Upper lobe of right lung (tissue), 1 donor: ENCODE measurements at regions not wholly inside any gene's neighbourhood (a gene's known extent, or its start where the extent isn't known, plus 50 kb on each side); places are given as distances from the start of the nearest gene placed in this dataset.

Experiments used
- ATAC-seq: fragments of 200-7000 bp; cut with Tn5 transposase; one replicate; pipeline ENCODE4 v1.9.1; 2020; ENCODE audit warnings: mild to moderate bottlenecking, moderate library complexity
- DNase-seq: peaks from one replicate; pipeline ENCODE4 v3.0.0-alpha.2; 2020
- H3K27ac ChIP-seq: fragments of 200-600 bp; one replicate; pipeline ENCODE4 v1.8.0; 2022
- H3K27me3 ChIP-seq: fragments of 200-600 bp; one replicate; pipeline ENCODE4 v1.8.0; 2022; ENCODE audit warnings: mild to moderate bottlenecking
- H3K36me3 ChIP-seq: fragments of 200-600 bp; one replicate; pipeline ENCODE4 v1.8.0; 2022
- H3K4me1 ChIP-seq: fragments of 200-600 bp; one replicate; pipeline ENCODE4 v1.8.0; 2022
- H3K4me3 ChIP-seq: fragments of 200-600 bp; one replicate; pipeline ENCODE4 v1.8.0; 2022; ENCODE audit warnings: mild to moderate bottlenecking
- H3K9me3 ChIP-seq: fragments of 200-600 bp; one replicate; pipeline ENCODE4 v1.8.0; 2022
- intact Hi-C: fragments of 100-400 bp; cut with DNase I; formaldehyde crosslinking; loops from one replicate; pipeline ENCODE4 v1.11.0; 2022
- TF ChIP-seq, protein P1 (sequence below): fragments of 200-600 bp; IDR thresholded peaks from one replicate; pipeline ENCODE4 v1.8.0; 2022; ENCODE audit warnings: antibody characterized with exemption
- donor health status: DM: no; HTN: yes; CAD: no; lungs with severe emphysema.

DNA sequence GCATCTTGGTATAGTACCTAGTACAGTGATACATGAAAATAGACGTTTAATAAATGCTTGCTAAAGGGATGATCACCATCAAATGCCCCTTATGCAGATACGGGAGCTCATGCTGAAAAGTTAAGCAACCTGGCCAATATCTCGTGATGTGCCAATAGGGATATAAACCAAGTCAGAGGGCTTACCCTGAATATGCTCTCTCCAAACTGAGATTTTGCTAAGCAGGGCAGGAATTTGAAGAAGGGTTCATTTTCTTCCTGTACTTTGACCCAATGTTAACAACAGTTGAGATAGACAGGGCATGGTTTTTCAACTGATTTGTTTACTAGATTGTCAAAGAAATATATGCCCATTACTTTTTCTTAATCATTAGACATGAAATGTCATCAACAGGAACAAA is 219.3 kb upstream of the PREP start:
- Histone ChIP-seq H3K27me3 (no peaks in the 10 kb centered on the region), H3K36me3 (no peaks in the 10 kb centered on the region), H3K4me1 (no peaks in the 10 kb centered on the region), H3K4me3 (no peak overlapping the region), H3K27ac (no peak overlapping the region), H3K9me3 (no peaks in the 10 kb centered on the region)
- ATAC-seq (no peak), DNase-seq (no peak)
- intact Hi-C loops = no loop called here
- TF ChIP-seq, protein P1, sequence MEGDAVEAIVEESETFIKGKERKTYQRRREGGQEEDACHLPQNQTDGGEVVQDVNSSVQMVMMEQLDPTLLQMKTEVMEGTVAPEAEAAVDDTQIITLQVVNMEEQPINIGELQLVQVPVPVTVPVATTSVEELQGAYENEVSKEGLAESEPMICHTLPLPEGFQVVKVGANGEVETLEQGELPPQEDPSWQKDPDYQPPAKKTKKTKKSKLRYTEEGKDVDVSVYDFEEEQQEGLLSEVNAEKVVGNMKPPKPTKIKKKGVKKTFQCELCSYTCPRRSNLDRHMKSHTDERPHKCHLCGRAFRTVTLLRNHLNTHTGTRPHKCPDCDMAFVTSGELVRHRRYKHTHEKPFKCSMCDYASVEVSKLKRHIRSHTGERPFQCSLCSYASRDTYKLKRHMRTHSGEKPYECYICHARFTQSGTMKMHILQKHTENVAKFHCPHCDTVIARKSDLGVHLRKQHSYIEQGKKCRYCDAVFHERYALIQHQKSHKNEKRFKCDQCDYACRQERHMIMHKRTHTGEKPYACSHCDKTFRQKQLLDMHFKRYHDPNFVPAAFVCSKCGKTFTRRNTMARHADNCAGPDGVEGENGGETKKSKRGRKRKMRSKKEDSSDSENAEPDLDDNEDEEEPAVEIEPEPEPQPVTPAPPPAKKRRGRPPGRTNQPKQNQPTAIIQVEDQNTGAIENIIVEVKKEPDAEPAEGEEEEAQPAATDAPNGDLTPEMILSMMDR = no peak

DNA sequence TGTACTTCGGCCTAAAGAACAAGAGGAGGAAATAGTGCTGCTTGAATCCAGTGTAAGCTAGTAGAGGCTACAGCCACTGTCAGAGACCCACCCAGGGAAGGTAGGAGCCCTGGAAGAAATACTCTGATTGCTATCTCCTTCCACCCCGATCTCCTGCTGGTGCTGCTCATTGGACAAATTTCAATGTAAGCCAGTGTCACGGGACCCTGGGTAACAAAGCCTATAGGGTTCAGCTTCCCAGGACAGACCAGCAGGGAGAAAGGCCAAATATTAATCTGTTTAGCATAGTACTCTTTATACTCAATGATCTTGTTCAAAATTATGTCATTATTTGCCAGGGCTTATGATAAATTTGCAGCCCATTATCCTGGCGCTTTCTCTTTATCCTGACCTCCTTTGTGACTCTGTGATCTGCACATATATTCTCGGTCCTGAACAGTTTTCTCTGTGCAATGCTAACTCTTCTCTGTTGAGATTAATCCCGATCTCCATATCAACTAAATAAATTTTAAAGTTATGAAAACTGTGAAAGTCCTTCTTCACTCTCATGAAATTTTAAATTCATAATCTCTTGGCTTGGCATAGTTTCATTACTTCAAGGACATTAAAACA is 218.8 kb upstream of the PREP start:
- DNase-seq = no peak
- no peak overlapping the region for H3K4me3 ChIP-seq
- no peak overlapping the region for H3K27ac ChIP-seq
- no peaks in the 10 kb centered on the region for H3K9me3 ChIP-seq
- H3K27me3 ChIP-seq = no peaks in the 10 kb centered on the region
- no peaks in the 10 kb centered on the region for H3K36me3 ChIP-seq
- intact Hi-C loops = no loop called here
- TF ChIP-seq, protein P1 = no peak
- ATAC-seq = no peak
- no peaks in the 10 kb centered on the region for H3K4me1 ChIP-seq

DNA sequence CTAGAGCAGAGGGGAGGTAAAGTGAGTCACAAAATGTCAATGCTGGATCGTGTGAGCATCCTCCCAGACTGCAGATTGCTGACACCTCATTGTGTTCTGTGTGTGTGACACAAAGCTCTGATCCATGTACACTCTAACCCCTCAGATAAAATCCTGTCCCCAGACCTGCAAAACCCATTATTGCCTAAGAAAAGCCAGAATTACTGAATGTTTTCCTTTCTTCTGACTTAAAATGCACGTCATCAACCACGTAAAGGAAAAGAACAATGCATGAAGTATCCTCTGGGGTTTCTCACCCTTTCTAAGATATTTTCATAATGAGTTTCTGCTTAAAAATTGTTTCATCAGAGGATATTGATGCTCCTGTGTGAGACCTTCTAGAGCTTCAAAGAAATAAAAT is 218.0 kb upstream of the PREP start:
- TF ChIP-seq, protein P1 = no peak
- intact Hi-C loops = no loop called here
- Histone ChIP-seq H3K27ac (no peak overlapping the region), H3K4me1 (no peaks in the 10 kb centered on the region), H3K4me3 (no peak overlapping the region), H3K36me3 (no peaks in the 10 kb centered on the region), H3K9me3 (no peaks in the 10 kb centered on the region), H3K27me3 (no peaks in the 10 kb centered on the region)
- ATAC-seq = no peak
- DNase-seq = no peak

DNA sequence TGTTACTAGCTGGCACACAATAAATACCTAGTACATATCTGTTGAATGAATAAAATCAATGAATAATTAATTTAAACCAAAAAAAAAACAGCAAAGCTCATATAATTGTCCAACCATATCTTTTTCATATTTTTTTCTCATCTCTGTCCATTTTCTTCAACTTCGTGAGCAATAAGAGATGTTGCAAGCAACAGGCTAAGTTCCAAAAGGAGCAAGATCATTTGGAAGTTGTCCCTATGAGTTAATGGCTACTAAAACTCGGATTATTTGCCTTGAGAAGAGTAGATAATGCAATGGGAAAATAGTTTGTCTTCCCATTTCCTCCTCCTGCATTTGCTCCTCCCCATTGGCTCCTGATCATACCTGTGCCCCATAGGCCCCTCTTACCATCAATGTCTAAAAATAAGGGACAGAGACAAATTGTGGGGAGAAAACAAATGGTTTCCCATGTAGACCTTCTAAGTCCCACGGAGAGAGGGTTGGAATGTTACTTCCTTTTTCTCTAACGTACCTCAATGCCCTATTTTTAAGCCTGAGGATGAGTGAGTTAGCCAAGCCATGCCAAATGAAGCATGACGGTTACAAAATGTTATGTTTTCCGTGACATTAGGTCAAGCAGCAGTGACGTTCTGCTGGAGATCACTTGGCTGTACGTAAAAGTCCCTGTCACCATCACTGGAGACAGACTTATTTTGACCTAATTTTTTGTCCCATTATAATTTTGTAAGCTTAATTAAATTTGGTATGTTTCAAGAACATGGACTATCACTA is 217.3 kb upstream of the PREP start:
- TF ChIP-seq, protein P1 = no peak
- intact Hi-C loops = no loop called here
- Histone ChIP-seq H3K27ac (no peak overlapping the region), H3K36me3 (no peaks in the 10 kb centered on the region), H3K27me3 (no peaks in the 10 kb centered on the region), H3K4me3 (no peak overlapping the region), H3K9me3 (no peaks in the 10 kb centered on the region), H3K4me1 (no peaks in the 10 kb centered on the region)
- DNase-seq (no peak), ATAC-seq (no peak)

DNA sequence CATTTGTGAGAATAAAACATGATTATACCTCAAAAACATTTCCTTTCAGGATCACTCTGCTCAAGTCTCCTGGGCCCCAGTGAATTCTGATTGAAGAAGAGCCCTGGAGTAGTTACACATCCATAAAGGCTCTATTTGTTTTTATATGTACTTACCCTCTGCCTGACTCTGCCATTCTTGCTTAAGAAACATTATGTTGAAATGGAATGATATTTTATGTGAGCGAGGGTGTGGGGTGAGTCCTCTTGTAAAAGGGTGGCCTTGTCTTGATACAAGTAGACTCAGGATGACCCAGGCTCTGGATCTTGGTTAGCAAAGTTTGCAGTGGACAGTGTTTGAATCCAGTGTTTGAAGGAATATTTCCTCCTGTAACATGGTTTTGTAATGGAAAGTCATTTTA is 215.4 kb upstream of the PREP start:
- Histone ChIP-seq H3K36me3 (no peaks in the 10 kb centered on the region), H3K4me3 (no peak overlapping the region), H3K27me3 (no peaks in the 10 kb centered on the region), H3K27ac (no peak overlapping the region), H3K4me1 (no peaks in the 10 kb centered on the region), H3K9me3 (no peaks in the 10 kb centered on the region)
- DNase-seq (no peak), ATAC-seq (no peak)
- intact Hi-C loops = no loop called here
- TF ChIP-seq, protein P1 = no peak
